ENCODE measurements at regions not wholly inside any gene's neighbourhood (a gene's known extent, or its start where the extent isn't known, plus 50 kb on each side); places are given as distances from the start of the nearest gene placed in this dataset.
"Not testable (repeated sequence)": the region's sequence is repeated elsewhere in the genome, so short reads cannot be mapped to it uniquely, and the experiment has no call there.

DNA sequence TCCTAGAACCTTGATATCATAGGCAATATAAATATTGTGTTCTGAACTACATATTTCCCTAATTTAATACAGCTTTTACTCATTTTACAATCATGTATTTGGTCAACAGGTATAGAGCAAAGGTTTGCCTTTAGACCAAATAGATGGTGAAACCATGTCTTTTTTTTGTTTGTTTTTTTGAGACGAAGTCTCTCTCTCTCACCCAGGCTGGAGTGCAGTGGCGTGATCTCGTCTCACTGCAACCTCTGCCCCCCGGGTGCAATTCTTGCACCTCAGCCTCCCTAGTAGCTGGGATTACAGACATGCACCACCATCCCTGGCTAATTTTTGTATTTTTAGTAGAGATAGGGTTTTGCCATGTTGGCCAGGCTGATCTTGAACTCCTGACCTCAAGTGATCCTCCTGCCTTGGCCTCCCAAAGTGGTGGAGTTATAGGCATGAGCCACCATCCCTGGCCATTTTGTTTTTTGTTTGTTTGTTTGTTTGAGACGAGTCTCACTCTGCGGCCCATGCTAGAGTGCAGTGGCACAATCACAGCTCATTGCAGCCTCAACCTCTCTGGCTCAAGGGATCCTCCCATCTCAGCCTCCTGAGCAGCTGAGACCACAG is 243.7 kb upstream of the FOXN3 start:
- DNase-seq (ENCODE audit: low read depth) = not testable (repeated sequence)

- DNase-seq (ENCODE audit: low read depth) = no peak
Observed at GRCh38 chr14:89660166-89660565, 243.1 kb upstream of the FOXN3 start.

- no peak for DNase-seq (ENCODE audit: low read depth)
Observed at GRCh38 chr14:89658977-89659670, 242.1 kb upstream of the FOXN3 start.

GRCh38 chr14:89657014-89657413 is 240.0 kb upstream of the FOXN3 start:
- DNase-seq (ENCODE audit: low read depth) = no peak

DNA sequence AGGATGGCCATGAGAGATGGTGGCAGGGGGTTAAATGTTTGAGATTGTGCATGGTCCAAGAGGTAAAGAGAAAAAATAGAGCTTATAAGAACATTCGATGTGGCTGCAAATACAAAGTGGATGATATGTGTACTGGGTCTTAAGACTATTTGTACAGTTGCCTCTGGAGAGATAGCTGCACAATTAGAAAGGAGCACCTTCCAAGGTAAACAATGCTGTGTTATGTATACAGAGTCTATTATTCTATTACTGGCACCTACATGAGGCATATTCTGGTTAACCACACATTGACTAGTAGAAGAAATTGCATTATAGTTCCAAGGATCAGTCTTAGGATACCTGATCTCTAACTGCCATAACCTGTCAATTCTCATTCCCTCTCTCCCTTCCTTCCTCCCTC is 238.0 kb upstream of the FOXN3 start:
- no peak for DNase-seq (ENCODE audit: low read depth)

DNA sequence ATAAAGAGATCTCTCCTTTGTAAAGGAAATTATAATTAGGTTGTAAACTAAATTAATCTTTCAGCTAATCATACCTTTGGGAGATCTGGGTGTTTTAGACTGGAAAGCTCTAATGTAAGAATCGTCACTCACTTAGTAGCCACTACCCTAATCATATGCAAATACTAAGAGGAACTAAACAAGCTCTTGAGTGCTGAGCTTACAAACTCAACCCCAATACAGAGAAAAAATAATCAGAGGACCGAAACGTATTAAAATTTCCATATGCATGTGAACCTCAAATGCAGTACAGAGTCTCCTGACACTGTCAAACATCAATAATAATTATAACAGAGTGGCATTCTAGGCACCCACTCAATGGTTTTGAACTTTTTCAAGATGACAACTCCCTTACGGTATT is 235.3 kb upstream of the FOXN3 start:
- no peak for DNase-seq (ENCODE audit: low read depth)

- DNase-seq (ENCODE audit: low read depth) = no peak
Observed at GRCh38 chr14:89651805-89652204, 234.8 kb upstream of the FOXN3 start.

DNA sequence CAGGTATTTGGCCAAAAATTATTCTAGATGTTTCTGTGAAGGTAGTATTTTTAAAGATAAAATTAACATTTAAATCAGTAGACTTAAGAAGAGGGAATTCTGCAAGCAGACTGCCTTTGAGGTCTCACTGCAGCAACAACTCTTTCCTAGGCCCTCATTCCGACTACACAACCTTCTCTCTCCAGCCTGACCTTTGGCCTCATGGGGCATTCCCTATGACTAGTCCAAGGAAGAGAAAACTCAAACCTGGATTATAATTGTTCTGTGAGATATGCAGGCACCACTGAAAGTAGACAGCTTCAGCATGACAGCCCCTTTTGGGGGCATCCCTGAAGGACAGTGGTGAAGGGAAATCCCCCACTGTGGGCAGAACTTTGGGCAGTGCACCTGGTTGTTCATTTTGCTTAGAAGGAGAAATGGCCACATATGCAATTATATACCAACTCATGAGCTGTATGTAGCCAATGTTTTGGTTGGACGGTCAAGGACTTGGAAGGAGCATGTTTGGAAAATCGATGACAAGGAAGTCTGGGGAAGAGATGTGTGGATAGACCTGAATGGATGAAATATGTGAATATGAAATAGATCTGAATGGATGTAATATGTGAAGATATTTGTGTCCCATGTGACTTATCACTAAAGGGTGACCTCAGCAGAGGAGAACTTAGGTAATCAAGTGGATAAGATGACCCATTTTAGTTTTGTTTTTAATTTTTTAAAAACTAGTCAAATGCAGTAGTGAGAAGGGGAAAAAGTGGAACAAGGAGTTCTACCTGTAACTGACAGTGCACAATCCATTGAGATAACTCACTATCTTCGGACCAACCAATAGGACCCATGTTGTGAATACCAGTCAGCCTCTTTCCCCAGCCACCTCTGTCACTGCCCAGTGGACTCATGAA is 233.3 kb upstream of the FOXN3 start:
- DNase-seq (ENCODE audit: low read depth) = no peak

DNA sequence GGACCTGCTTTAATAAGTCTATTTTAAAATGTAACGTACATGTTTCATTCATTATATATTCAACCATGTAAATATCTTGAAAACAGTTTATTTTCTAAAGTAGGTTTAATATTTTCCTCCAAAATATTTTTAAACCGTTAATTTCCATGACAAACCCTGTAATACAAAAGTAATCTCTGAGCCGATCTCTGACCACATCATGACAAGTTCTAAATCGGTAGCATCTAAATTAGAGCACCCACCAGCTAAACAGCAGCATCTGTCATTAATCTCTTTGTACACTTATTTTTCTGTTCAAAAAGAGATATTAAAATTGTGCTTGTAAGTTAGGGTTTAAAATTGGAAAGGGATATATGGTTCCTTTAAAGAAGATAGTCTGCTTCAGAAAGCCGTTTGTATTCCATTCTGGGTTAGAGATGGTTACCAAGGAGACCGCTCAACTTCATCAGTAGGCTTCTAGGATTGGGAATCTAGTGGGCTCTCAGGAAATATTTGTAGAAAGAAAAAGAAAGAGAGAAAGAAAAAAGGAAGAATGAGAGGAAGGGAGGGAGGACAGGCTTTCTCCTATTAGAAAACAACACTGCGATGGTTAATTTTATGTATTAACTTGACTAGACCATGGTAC is 232.5 kb upstream of the FOXN3 start:
- no peak for DNase-seq (ENCODE audit: low read depth)

- DNase-seq (ENCODE audit: low read depth) = no peak
Observed at GRCh38 chr14:89648924-89649323, 231.9 kb upstream of the FOXN3 start.

DNA sequence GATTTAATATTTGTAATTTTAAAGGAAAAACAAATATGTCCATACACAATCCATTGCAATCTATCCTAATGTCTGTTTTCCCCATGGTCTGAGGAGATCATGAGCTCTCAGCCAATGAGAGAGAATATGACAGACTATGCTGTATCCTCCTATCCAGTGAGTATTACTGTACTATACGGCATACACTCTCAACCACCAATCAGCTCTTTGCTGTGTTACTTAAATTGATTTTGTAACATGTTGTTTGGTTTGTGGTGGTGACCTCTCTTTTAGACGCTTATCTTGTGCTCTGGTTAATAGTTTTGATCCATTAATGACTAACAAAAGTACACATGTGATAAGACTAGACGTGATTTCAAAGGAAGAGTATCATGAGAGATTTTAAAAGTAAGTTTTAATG is 231.5 kb upstream of the FOXN3 start:
- no peak for DNase-seq (ENCODE audit: low read depth)

DNA sequence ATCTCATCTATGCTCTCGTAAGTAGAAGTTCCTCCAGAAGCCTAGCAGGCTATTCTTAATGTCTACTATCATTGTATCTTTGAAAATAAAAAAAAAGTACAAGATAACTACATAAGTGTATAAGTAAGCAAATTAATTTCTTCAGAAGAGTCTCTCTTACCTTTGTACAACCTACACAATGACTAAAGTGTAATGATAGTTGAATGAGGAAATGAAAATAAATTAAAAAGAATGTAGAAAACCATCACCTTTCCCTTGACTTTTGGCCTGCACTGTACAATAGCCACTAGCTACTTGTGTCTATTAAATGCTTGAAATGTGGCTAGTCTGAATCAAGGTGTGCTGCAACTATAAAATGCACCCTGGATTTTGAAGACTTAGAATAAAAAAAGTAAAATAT is 229.9 kb upstream of the FOXN3 start:
- DNase-seq (ENCODE audit: low read depth) = no peak

DNA sequence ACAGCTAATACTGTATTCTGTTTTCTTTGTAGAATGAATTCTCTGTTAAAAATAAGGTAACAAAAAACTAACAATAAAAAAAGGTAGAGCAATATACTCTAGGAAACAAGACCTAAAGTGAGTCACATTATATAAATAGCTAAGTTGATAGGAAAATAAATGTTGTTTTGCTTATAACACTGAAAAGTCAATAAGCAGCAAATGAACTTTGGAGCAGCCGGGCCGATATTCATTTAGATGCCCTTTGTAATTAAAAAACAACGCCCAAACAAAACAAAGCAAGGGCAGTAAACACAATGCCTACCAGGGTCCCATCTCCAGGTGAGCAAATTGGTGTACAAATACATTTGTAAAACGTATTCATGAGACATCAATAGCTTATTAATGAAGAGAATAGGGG is 227.6 kb upstream of the FOXN3 start:
- no peak for DNase-seq (ENCODE audit: low read depth)

DNA sequence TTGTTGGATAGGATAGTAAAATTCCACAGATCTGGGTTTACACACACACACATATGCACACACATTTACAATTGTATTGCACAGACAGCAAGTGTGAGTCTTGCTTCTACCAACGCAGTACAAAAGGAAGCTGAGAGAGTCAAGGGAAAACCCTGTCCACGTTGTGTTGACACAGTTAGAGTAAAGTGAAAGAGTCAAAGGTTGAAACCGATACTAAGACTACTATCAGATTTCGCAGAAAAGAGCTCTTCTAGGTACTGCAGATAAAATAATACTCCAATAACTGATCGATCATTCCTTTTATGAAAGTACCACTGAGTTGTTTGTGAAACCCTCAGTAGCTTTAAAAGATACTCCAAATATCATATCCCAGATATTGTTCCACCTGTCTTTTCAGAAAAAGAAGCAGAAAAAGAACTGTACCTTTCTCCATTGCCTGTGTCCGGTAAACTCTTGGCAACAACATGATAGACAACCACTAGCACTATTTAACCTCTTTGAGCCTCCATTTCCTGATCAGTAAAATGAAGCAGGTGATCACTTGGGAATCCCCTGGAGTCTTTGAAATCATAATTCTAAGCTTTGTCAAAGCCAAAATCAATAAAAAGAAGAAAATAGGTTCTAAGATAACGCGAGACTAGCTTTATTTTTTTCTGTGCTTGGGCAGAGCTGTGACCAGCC is 224.6 kb upstream of the FOXN3 start:
- DNase-seq (ENCODE audit: low read depth) = no peak

DNA sequence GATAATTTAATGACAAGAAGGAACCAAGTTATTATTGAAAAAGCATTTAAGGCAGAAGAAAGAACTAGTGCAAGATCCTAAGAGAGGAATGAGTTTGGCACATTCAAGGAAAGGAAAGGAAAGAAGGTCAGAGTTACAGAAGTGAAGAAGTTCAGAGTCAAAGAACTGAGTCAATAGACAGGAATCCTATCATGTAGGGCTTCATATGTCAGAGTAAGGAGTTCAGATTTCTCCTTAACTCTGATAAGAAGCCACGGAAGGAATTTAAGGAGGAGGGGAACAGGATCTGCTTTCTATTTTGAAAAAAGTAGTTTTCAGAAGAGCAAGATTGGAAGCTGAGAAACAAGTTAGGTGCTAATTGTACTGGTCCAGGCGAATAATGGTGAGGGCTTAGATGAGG is 223.1 kb upstream of the FOXN3 start:
- no peak for DNase-seq (ENCODE audit: low read depth)

- DNase-seq (ENCODE audit: low read depth) = no peak
Observed at GRCh38 chr14:89639687-89640086, 222.7 kb upstream of the FOXN3 start.

GRCh38 chr14:89638891-89639290 is 221.9 kb upstream of the FOXN3 start:
- DNase-seq (ENCODE audit: low read depth) = no peak

- no peak for DNase-seq (ENCODE audit: low read depth)
Observed at GRCh38 chr14:89637581-89637980, 220.5 kb upstream of the FOXN3 start.

DNA sequence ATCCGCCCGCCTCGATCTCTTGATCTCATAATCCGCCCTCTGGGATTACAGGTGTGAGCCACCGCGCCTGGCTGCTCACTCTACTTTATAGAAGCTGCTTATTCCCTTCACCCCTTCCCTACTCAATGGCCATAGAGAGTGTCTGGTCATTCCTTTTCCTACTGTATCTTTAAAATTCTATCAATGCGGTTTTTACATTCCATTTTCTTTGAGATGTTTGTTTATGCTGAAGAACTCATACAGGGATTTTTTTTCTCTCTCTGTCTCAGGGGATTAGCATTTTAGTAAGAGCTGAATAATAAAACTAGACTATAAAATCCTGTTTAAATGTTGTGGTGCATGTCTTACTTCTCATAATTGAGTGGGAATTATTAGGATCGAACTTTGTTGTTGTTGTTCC is 218.6 kb upstream of the FOXN3 start:
- no peak for DNase-seq (ENCODE audit: low read depth)

- DNase-seq (ENCODE audit: low read depth) = no peak
Observed at GRCh38 chr14:89634037-89634436, 217.0 kb upstream of the FOXN3 start.

- no peak for DNase-seq (ENCODE audit: low read depth)
Observed at GRCh38 chr14:89630101-89630829, 213.2 kb upstream of the FOXN3 start.

All from T follicular helper cell (primary cell).